ENCODE measurements at regions not wholly inside any gene's neighbourhood (a gene's known extent, or its start where the extent isn't known, plus 50 kb on each side); places are given as distances from the start of the nearest gene placed in this dataset.

- H3K4me3 ChIP-seq (ENCODE audit: low read length) = no peak overlapping the region
- DNase-seq (ENCODE audit: low read depth) = peak; percentile 1
- TF ChIP-seq CTCF (IDR thresholded peaks at IDR 0.05; ENCODE audit: insufficient read depth, low read depth, low read length, missing control alignments) = no peak
Observed at GRCh38 chr12:98291828-98292227, 223.6 kb upstream of the TMPO start.

- no peak for TF ChIP-seq CTCF (IDR thresholded peaks at IDR 0.05; ENCODE audit: insufficient read depth, low read depth, low read length, missing control alignments)
- H3K4me3 ChIP-seq (ENCODE audit: low read length) = no peak overlapping the region
- no peak for DNase-seq (ENCODE audit: low read depth)
Observed at GRCh38 chr12:98294051-98294805, 221.2 kb upstream of the TMPO start.

GRCh38 chr12:98295681-98296080 lies 219.7 kb upstream of the TMPO start:
- DNase-seq (ENCODE audit: low read depth) = no peak
- H3K4me3 ChIP-seq (ENCODE audit: low read length) = no peak overlapping the region
- TF ChIP-seq CTCF (IDR thresholded peaks at IDR 0.05; ENCODE audit: insufficient read depth, low read depth, low read length, missing control alignments) = no peak

GRCh38 chr12:98296462-98297079 lies 218.8 kb upstream of the TMPO start:
- H3K4me3 ChIP-seq (ENCODE audit: low read length) = no peak overlapping the region
- no peak for TF ChIP-seq CTCF (IDR thresholded peaks at IDR 0.05; ENCODE audit: insufficient read depth, low read depth, low read length, missing control alignments)
- DNase-seq (ENCODE audit: low read depth) = peak; percentile 18

GRCh38 chr12:98297538-98297937 lies 217.9 kb upstream of the TMPO start:
- H3K4me3 ChIP-seq (ENCODE audit: low read length) = no peak overlapping the region
- no peak for DNase-seq (ENCODE audit: low read depth)
- TF ChIP-seq CTCF (IDR thresholded peaks at IDR 0.05; ENCODE audit: insufficient read depth, low read depth, low read length, missing control alignments) = no peak

- TF ChIP-seq CTCF (IDR thresholded peaks at IDR 0.05; ENCODE audit: insufficient read depth, low read depth, low read length, missing control alignments) = no peak
- no peak for DNase-seq (ENCODE audit: low read depth)
- H3K4me3 ChIP-seq (ENCODE audit: low read length) = no peak overlapping the region
Observed at GRCh38 chr12:98308141-98308540, 207.2 kb upstream of the TMPO start.
